ENCODE measurements at regions not wholly inside any gene's neighbourhood (a gene's known extent, or its start where the extent isn't known, plus 50 kb on each side); places are given as distances from the start of the nearest gene placed in this dataset.

- no peak for DNase-seq (ENCODE audit: low read depth)
These were observed 51.3 kb upstream of the CARMIL1 start for GRCh38 chr6:25227854-25228253.
